ENCODE measurements at regions not wholly inside any gene's neighbourhood (a gene's known extent, or its start where the extent isn't known, plus 50 kb on each side); places are given as distances from the start of the nearest gene placed in this dataset.

GRCh38 chr22:27594474-27595134 lies 207.0 kb downstream of the MN1 start:
- TF ChIP-seq TAF1 (IDR thresholded peaks at IDR 0.05; ENCODE audit: borderline replicate concordance, insufficient read depth, low read length) (no peak), REST (IDR thresholded peaks at IDR 0.05; ENCODE audit: insufficient read depth in 1 of 2, low read depth in 2 of 2, low read length in 2 of 2) (no peak), SIN3A (IDR thresholded peaks at IDR 0.05; ENCODE audit: borderline replicate concordance, insufficient read depth, low read length) (no peak), POLR2AphosphoS5 (IDR thresholded peaks at IDR 0.05; ENCODE audit: low read depth, low read length) (no peak)

All from PFSK-1 (cell line).